GM12874 (cell line): ENCODE measurements at regions not wholly inside any gene's neighbourhood (a gene's known extent, or its start where the extent isn't known, plus 50 kb on each side); places are given as distances from the start of the nearest gene placed in this dataset.

Source experiments
- CTCF ChIP-seq: IDR thresholded peaks from 2 replicates; pipeline ENCODE4 v1.5.1; 2011; ENCODE audit warnings: low read depth, mild to moderate bottlenecking, control low read depth, low read length, moderate library complexity; ENCODE audit not compliant: insufficient read depth

GRCh38 chr12:31860401-31860800 is 98.8 kb upstream of the RESF1 start:
- no peak for TF ChIP-seq CTCF

- no peak for TF ChIP-seq CTCF
Measured at GRCh38 chr12:31859232-31859977, 99.8 kb upstream of the RESF1 start.

- TF ChIP-seq CTCF, result no peak
Measured at GRCh38 chr12:31855427-31855826, 103.8 kb upstream of the RESF1 start.

GRCh38 chr12:31853977-31854376 is 105.2 kb upstream of the RESF1 start:
- no peak for TF ChIP-seq CTCF

GRCh38 chr12:31853520-31853919 is 105.7 kb upstream of the RESF1 start:
- TF ChIP-seq CTCF, result no peak

GRCh38 chr12:31850268-31850667 is 108.9 kb upstream of the RESF1 start:
- TF ChIP-seq CTCF, result no peak

- no peak for TF ChIP-seq CTCF
Measured at GRCh38 chr12:31849090-31849687, 110.0 kb upstream of the RESF1 start.
